Smooth muscle cell (in vitro differentiated cells): ENCODE measurements at regions not wholly inside any gene's neighbourhood (a gene's known extent, or its start where the extent isn't known, plus 50 kb on each side); places are given as distances from the start of the nearest gene placed in this dataset.

Experiments
- DNase-seq: peaks from one replicate; lab custom pipeline; 2025; ENCODE audit not compliant: unreplicated experiment; lab: John Stamatoyannopoulos, UW
- H2AFZ ChIP-seq: fragments of 200-600 bp; sonication (generic); 2 replicates; pipeline ENCODE4 v1.6.0; 2016; ENCODE audit warnings: antibody characterized with exemption, low read depth, mild to moderate bottlenecking
- H3F3A ChIP-seq: fragments of 200-600 bp; sonication (generic); 2 replicates; pipeline ENCODE4 v1.6.0; 2017; ENCODE audit warnings: antibody characterized with exemption, low read depth
- H3K27ac ChIP-seq: fragments of 200-600 bp; sonication (generic); 2 replicates; pipeline ENCODE4 v1.5.1; 2016; ENCODE audit warnings: low read depth, mild to moderate bottlenecking
- H3K27me3 ChIP-seq: fragments of 200-600 bp; sonication (generic); 2 replicates; pipeline ENCODE4 v1.6.1; 2016; ENCODE audit warnings: low read depth, mild to moderate bottlenecking
- H3K36me3 ChIP-seq: fragments of 200-600 bp; sonication (generic); 2 replicates; pipeline ENCODE4 v1.5.1; 2016; ENCODE audit warnings: low read depth
- H3K4me1 ChIP-seq: fragments of 200-600 bp; sonication (generic); 2 replicates; pipeline ENCODE4 v1.5.1; 2016; ENCODE audit warnings: low read depth
- H3K4me2 ChIP-seq: fragments of 200-600 bp; sonication (generic); 2 replicates; pipeline ENCODE4 v1.6.0; 2016; ENCODE audit warnings: mild to moderate bottlenecking
- H3K4me3 ChIP-seq: fragments of 200-600 bp; sonication (generic); 2 replicates; pipeline ENCODE4 v1.5.1; 2016; ENCODE audit warnings: mild to moderate bottlenecking
- H3K79me2 ChIP-seq: fragments of 200-600 bp; sonication (generic); 2 replicates; pipeline ENCODE4 v1.6.0; 2016; ENCODE audit warnings: low read depth, mild to moderate bottlenecking
- H3K9ac ChIP-seq: fragments of 200-600 bp; sonication (generic); 2 replicates; pipeline ENCODE4 v1.6.0; 2016; ENCODE audit warnings: low read depth
- H3K9me3 ChIP-seq: fragments of 200-600 bp; sonication (generic); replicated peaks from 2 replicates; pipeline ENCODE4 v1.5.1; 2016; ENCODE audit warnings: low read depth
- H4K20me1 ChIP-seq: fragments of 200-600 bp; sonication (generic); 2 replicates; pipeline ENCODE4 v1.6.0; 2016; ENCODE audit warnings: low read depth
- CTCF ChIP-seq: fragments of 200-600 bp; sonication (generic); IDR thresholded peaks from 2 replicates; pipeline ENCODE4 v1.5.1; 2017; ENCODE audit warnings: borderline replicate concordance, mild to moderate bottlenecking, antibody characterized with exemption; ENCODE audit not compliant: insufficient read depth, poor library complexity, severe bottlenecking
- WGBS: methylation state at CpG from one replicate; pipeline ENCODE4 v1.1.7; 2016; ENCODE audit warnings: low lambda C conversion rate; 5-methylcytosine and 5-hydroxymethylcytosine counted together

- no peak overlapping the region for H3K4me2 ChIP-seq
- WGBS = 90% methylated on average over 1 of the region's 1 CpG
- no peak overlapping the region for H2AFZ ChIP-seq
- no peak for DNase-seq
- H3K4me1 ChIP-seq = no peaks in the 10 kb centered on the region
- no peaks in the 10 kb centered on the region for H3F3A ChIP-seq
- no peaks in the 10 kb centered on the region for H3K79me2 ChIP-seq
- no peak overlapping the region for H3K9ac ChIP-seq
- H3K9me3 ChIP-seq = no peaks in the 10 kb centered on the region
- no peak for TF ChIP-seq CTCF
- H3K4me3 ChIP-seq = no peak overlapping the region
- no peaks in the 10 kb centered on the region for H3K36me3 ChIP-seq
- H3K27ac ChIP-seq = no peak overlapping the region
- H3K27me3 ChIP-seq = no peaks in the 10 kb centered on the region
- H4K20me1 ChIP-seq = no peaks in the 10 kb centered on the region
Observed at GRCh38 chr20:39356908-39357307, 394.8 kb downstream of the DHX35 start.

- no peak for TF ChIP-seq CTCF
- H3F3A ChIP-seq = no peaks in the 10 kb centered on the region
- WGBS = 87% methylated on average over 4 of the region's 4 CpGs
Observed at GRCh38 chr20:39349240-39349639, 387.1 kb downstream of the DHX35 start.

GRCh38 chr20:39347626-39348025 lies 385.5 kb downstream of the DHX35 start:
- Histone ChIP-seq H3K27ac (no peak overlapping the region), H3K9me3 (peaks cover 5% of the 10 kb centered on the region), H3F3A (no peaks in the 10 kb centered on the region), H3K4me1 (no peaks in the 10 kb centered on the region), H3K36me3 (no peaks in the 10 kb centered on the region), H2AFZ (no peak overlapping the region), H3K4me2 (no peak overlapping the region), H3K9ac (no peak overlapping the region), H4K20me1 (no peaks in the 10 kb centered on the region), H3K79me2 (no peaks in the 10 kb centered on the region), H3K27me3 (no peaks in the 10 kb centered on the region), H3K4me3 (no peak overlapping the region)
- no peak for DNase-seq
- TF ChIP-seq CTCF = no peak
- WGBS = 97% methylated on average over 5 of the region's 5 CpGs

More at GRCh38 chr20:39349240-39349639, 387.1 kb downstream of the DHX35 start:
- H3K36me3 ChIP-seq = no peaks in the 10 kb centered on the region
- H4K20me1 ChIP-seq = no peaks in the 10 kb centered on the region
- H3K4me2 ChIP-seq = no peak overlapping the region
- DNase-seq = no peak
- H2AFZ ChIP-seq = no peak overlapping the region
- no peak overlapping the region for H3K9ac ChIP-seq
- H3K9me3 ChIP-seq = peaks cover 5% of the 10 kb centered on the region
- no peaks in the 10 kb centered on the region for H3K4me1 ChIP-seq
- no peak overlapping the region for H3K27ac ChIP-seq
- H3K79me2 ChIP-seq = no peaks in the 10 kb centered on the region
- no peaks in the 10 kb centered on the region for H3K27me3 ChIP-seq
- no peak overlapping the region for H3K4me3 ChIP-seq

GRCh38 chr20:39342463-39342862 lies 380.3 kb downstream of the DHX35 start:
- H3K36me3 ChIP-seq = no peaks in the 10 kb centered on the region
- no peaks in the 10 kb centered on the region for H3K79me2 ChIP-seq
- no peaks in the 10 kb centered on the region for H3K27me3 ChIP-seq
- WGBS = 75% methylated on average over 1 of the region's 1 CpG
- H4K20me1 ChIP-seq = no peaks in the 10 kb centered on the region
- no peak overlapping the region for H3K4me3 ChIP-seq
- no peak overlapping the region for H3K9ac ChIP-seq
- DNase-seq = no peak
- no peaks in the 10 kb centered on the region for H3K4me1 ChIP-seq
- no peak for TF ChIP-seq CTCF
- no peak overlapping the region for H3K4me2 ChIP-seq
- no peaks in the 10 kb centered on the region for H3F3A ChIP-seq
- H3K9me3 ChIP-seq = no peaks in the 10 kb centered on the region
- no peak overlapping the region for H3K27ac ChIP-seq
- H2AFZ ChIP-seq = no peak overlapping the region
